ENCODE measurements at regions not wholly inside any gene's neighbourhood (a gene's known extent, or its start where the extent isn't known, plus 50 kb on each side); places are given as distances from the start of the nearest gene placed in this dataset.

GRCh38 chr5:118243613-118244012 is 744.7 kb downstream of the DTWD2 start:
- TF ChIP-seq POLR2A (IDR thresholded peaks at IDR 0.05; ENCODE audit: low read depth, low read length) (no peak), TAF1 (IDR thresholded peaks at IDR 0.05; ENCODE audit: borderline replicate concordance, low read depth, low read length) (no peak)

Measured in GM12892 (cell line).